DND-41 (cell line): ENCODE measurements at regions not wholly inside any gene's neighbourhood (a gene's known extent, or its start where the extent isn't known, plus 50 kb on each side); places are given as distances from the start of the nearest gene placed in this dataset.

ENCODE experiments used
- EZH2 ChIP-seq: IDR thresholded peaks from 3 replicates; pipeline ENCODE4 v1.6.1; 2012; ENCODE audit warnings: borderline replicate concordance, low read depth, mild to moderate bottlenecking, moderate library complexity, low read length, inconsistent platforms; ENCODE audit not compliant: severe bottlenecking
- TF ChIP-seq, protein P1 (sequence below): IDR thresholded peaks from 2 replicates; pipeline ENCODE4 v1.5.1; 2012; ENCODE audit warnings: borderline replicate concordance, low read length, moderate library complexity, mild to moderate bottlenecking; ENCODE audit not compliant: poor library complexity, severe bottlenecking; ENCODE audit errors: extremely low read depth

DNA sequence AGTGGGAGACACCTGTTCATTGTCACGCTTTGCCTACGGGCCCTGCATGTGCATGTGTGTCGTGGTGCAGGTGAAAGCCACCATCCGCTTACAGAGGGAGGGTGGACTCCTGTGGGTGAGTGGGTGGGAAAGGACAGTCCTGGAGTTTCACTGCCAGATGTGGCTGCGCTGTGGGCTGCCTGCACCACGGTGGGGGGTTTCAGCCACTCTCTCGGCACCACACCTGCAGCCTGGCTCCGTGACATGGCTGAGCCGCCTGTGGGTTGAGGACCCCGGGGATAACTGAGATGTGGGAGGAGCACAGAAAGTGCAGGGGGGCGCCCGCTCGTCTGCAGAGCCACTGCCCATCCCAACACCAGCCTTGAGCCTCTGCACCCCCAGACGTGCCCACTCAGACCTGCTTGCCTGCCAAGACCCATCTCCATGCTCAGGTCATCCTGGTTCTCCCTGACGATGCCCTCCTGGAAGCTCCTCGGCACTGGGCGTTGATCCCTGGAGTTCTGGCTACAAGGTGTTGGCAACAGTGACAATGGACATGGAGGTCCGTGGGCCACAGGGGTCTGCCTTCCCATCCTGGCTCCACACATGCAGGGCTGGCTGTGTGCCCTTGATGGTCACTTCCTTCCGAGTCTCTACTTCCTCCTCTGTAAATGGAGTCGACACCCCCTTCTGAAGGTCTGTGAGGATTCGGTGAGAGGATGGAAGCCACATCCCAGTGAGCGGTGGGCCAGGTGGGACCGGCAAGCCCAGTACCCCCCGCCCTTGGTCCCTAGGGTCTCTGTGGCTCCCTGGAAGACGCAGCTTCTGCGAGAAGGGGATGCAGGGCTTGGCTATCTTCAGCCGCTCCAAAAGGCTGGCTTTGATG is 1007.0 kb downstream of the BRD1 start:
- TF ChIP-seq, protein P1, sequence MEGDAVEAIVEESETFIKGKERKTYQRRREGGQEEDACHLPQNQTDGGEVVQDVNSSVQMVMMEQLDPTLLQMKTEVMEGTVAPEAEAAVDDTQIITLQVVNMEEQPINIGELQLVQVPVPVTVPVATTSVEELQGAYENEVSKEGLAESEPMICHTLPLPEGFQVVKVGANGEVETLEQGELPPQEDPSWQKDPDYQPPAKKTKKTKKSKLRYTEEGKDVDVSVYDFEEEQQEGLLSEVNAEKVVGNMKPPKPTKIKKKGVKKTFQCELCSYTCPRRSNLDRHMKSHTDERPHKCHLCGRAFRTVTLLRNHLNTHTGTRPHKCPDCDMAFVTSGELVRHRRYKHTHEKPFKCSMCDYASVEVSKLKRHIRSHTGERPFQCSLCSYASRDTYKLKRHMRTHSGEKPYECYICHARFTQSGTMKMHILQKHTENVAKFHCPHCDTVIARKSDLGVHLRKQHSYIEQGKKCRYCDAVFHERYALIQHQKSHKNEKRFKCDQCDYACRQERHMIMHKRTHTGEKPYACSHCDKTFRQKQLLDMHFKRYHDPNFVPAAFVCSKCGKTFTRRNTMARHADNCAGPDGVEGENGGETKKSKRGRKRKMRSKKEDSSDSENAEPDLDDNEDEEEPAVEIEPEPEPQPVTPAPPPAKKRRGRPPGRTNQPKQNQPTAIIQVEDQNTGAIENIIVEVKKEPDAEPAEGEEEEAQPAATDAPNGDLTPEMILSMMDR: no peak
- no peak for TF ChIP-seq EZH2
